Nephron (organoid): ENCODE measurements at regions not wholly inside any gene's neighbourhood (a gene's known extent, or its start where the extent isn't known, plus 50 kb on each side); places are given as distances from the start of the nearest gene placed in this dataset.
"Not testable (repeated sequence)": the region's sequence is repeated elsewhere in the genome, so short reads cannot be mapped to it uniquely, and the experiment has no call there.

Experiments
- H3K27ac Mint-ChIP-seq, 3 experiments: 2 replicates each; pipeline ENCODE4 v1.8.0; 2020; ENCODE audit warnings: mixed read lengths in 3 of 3, mild to moderate bottlenecking in 2 of 3, moderate library complexity in 1 of 3
- H3K27me3 Mint-ChIP-seq: 2 replicates; pipeline ENCODE4 v1.8.0; 2021; ENCODE audit warnings: low read depth, mild to moderate bottlenecking, moderate library complexity, mixed read lengths
- H3K36me3 Mint-ChIP-seq: 2 replicates; pipeline ENCODE4 v1.8.0; 2020; ENCODE audit warnings: low read depth, mixed read lengths
- H3K4me1 Mint-ChIP-seq: 2 replicates; pipeline ENCODE4 v1.8.0; 2020; ENCODE audit warnings: mixed read lengths
- H3K4me3 Mint-ChIP-seq, 3 experiments: 2 replicates each; pipeline ENCODE4 v1.8.0; 2020; ENCODE audit warnings: mild to moderate bottlenecking in 3 of 3, mixed read lengths in 3 of 3, moderate library complexity in 2 of 3
- H3K9me3 Mint-ChIP-seq: 2 replicates; pipeline ENCODE4 v1.8.0; 2020; ENCODE audit warnings: mixed read lengths
- TF ChIP-seq, protein P1 (sequence below), 3 experiments: fragments of 200-600 bp; sonication (generic); IDR thresholded peaks; one replicate each; pipeline ENCODE4 v1.5.0; 2021; ENCODE audit warnings: antibody characterized with exemption in 3 of 3; ENCODE audit not compliant: unreplicated experiment in 3 of 3

DNA sequence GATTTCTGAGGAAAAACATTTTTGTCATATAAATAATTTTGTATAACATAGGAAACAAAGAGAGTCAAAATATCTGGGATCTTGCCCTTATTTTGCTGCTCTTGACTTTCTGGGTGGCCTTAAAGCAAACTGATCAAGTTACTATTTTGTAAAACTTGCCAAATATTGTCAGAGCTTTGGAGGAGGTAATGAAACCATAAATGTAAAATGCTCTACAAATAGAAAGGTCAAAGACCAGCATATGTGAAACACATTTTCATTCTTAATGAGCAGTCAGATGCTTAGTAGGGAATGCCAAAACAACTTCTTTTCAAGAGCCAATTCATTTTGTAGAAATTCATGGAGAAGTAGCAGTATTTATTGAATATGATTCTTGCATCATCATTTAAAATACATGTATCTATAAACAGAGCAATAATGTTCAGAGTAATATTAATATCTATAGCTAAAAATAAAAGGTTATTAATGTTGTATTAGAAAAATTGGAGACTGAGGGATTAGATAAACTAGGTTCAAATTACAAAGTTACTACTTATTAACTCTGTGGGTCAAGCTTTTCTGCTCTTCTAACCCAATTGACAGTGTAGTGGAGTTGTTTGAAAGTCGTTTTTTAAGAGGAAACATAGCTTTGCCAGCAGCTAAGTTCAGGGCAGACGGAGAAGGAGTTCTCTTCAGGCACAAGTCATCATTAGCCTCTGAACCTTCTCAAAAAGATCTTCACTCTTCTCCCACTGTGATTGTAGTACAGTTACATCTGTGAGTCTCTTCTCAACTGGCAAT is 2053.1 kb downstream of the EFNA5 start:
- TF ChIP-seq, protein P1, sequence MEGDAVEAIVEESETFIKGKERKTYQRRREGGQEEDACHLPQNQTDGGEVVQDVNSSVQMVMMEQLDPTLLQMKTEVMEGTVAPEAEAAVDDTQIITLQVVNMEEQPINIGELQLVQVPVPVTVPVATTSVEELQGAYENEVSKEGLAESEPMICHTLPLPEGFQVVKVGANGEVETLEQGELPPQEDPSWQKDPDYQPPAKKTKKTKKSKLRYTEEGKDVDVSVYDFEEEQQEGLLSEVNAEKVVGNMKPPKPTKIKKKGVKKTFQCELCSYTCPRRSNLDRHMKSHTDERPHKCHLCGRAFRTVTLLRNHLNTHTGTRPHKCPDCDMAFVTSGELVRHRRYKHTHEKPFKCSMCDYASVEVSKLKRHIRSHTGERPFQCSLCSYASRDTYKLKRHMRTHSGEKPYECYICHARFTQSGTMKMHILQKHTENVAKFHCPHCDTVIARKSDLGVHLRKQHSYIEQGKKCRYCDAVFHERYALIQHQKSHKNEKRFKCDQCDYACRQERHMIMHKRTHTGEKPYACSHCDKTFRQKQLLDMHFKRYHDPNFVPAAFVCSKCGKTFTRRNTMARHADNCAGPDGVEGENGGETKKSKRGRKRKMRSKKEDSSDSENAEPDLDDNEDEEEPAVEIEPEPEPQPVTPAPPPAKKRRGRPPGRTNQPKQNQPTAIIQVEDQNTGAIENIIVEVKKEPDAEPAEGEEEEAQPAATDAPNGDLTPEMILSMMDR (IDR thresholded peaks at IDR 0.05; ENCODE audit: unreplicated experiment in 3 of 3): no peak
- Mint-ChIP-seq H3K27me3 (no peaks in the 10 kb centered on the region), H3K9me3 (no peaks in the 10 kb centered on the region), H3K27ac (peak overlapping the region; percentile 30 to 92 (median 34)), H3K4me3 (no peak overlapping the region), H3K4me1 (peaks cover 10% of the 10 kb centered on the region), H3K36me3 (no peaks in the 10 kb centered on the region)

DNA sequence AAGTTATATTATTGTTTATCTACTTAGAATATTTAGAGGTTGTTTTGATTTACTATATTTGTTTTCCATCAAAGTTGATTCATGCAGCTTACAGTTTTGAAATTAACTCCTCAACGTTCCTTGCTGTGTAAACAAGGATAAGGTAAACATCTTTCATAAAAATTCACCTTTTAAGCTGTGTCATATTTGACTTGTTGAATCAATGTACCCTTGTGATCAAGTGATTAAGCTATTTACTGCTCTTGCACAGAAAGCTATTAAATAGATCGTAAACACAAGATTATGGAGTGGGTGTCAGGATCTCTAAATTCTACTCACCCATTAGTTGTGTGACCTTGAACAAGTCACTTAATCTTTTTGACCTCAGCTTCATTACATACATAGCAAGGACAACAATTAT is 2054.0 kb upstream of the NUDT12 start:
- Mint-ChIP-seq H3K27me3 (no peaks in the 10 kb centered on the region), H3K4me3 (no peak overlapping the region), H3K27ac (peak overlapping the region in 1 of 3 experiments; percentile 92), H3K36me3 (no peaks in the 10 kb centered on the region), H3K9me3 (no peaks in the 10 kb centered on the region), H3K4me1 (peaks cover 10% of the 10 kb centered on the region)
- TF ChIP-seq, protein P1 (IDR thresholded peaks at IDR 0.05; ENCODE audit: unreplicated experiment in 3 of 3): no peak

DNA sequence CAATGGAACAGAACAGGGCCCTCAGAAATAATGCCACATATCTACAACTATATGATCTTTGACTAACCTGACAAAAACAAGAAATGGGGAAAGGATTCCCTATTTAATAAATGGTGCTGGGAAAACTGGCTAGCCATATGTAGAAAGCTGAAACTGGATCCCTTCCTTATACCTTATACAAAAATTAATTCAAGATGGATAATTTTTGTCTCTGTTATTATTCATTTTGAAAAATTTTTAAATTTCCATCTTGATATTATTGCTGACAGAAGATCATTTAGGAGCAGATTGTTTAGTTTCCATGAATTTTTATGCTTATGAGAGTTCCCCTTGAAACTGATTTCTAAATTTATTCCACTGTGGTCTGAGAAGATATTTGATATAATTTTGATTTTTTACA is 2039.8 kb upstream of the NUDT12 start:
- not testable (repeated sequence) for H3K4me1 Mint-ChIP-seq, H3K27ac Mint-ChIP-seq, H3K36me3 Mint-ChIP-seq, H3K27me3 Mint-ChIP-seq, H3K4me3 Mint-ChIP-seq
- peaks cover 35% of the 10 kb centered on the region for H3K9me3 Mint-ChIP-seq

DNA sequence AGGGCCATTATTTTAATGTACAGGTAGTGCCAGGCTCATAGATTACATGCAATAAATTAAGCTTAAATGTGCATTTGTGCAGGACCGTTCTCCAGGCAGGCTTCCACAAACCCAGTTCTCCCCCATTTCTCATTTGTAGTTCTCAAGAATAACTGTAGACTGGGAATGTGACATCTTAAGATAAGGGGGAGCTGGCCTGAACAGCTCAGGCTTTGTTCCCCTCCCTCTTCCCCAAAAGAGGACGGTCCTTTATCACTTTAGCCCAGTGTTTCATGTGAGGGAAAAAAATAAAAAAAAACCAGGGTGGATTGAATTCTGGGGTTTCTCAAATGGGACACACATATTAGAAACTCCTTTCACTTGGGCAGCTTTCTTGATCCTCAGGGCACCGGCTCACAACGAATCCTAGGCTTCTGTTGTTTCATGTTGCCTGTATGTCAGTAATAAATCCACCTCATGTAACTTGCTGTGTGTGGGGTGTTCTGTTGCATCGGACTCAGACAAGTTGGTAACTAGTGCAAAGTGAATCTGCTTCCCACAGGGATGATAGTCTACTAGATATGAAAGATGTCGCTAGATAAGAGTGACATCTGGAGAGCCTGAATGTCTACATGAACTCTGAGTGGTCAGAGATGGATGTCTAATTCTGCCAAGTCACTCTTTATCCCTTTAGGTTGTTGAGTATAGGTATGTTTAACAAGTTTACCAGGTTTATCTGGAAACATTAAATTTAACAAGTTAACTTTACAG is 2030.6 kb upstream of the NUDT12 start:
- TF ChIP-seq, protein P1 (IDR thresholded peaks at IDR 0.05; ENCODE audit: unreplicated experiment in 3 of 3): no peak
- Mint-ChIP-seq H3K4me3 (no peak overlapping the region), H3K36me3 (no peaks in the 10 kb centered on the region), H3K27me3 (no peaks in the 10 kb centered on the region), H3K4me1 (no peaks in the 10 kb centered on the region), H3K9me3 (no peaks in the 10 kb centered on the region), H3K27ac (no peak overlapping the region)

DNA sequence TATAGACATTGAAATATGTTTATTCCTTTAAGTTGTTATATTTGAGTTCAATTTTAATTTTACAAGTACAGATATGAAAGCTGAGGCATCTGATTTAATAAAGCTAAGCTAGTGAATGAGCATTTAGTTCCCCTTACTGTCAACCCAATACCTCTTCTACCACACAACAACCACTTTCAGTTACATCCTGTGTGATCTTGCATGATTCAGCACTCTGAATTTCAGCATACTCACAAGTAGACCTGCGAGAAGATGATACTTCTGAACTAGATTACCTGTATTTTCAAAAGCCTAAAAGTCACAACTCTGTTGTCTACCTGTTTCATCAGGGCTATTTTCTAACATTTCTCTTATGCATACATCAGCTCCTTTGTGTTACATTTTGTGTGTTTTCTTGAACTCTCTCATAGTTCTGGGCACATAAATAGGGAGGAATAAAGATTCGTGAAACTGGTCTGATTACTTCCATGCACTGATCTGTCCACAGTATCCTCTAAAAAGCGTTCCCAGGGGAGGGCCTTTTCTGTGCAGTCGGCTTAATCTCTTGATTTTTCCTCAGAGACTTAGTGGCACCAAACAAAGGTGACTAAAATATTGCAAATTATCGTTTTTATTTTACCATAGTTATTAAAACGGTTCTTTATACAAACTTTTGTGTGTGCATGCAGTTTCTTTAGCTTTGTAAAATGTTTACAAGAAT is 2025.5 kb upstream of the NUDT12 start:
- peaks cover 3% of the 10 kb centered on the region for H3K9me3 Mint-ChIP-seq
- H3K27me3 Mint-ChIP-seq: no peaks in the 10 kb centered on the region
- TF ChIP-seq, protein P1 (IDR thresholded peaks at IDR 0.05; ENCODE audit: unreplicated experiment in 3 of 3): no peak
- H3K4me1 Mint-ChIP-seq: no peaks in the 10 kb centered on the region
- no peak overlapping the region for H3K4me3 Mint-ChIP-seq
- H3K27ac Mint-ChIP-seq: no peak overlapping the region
- no peaks in the 10 kb centered on the region for H3K36me3 Mint-ChIP-seq

DNA sequence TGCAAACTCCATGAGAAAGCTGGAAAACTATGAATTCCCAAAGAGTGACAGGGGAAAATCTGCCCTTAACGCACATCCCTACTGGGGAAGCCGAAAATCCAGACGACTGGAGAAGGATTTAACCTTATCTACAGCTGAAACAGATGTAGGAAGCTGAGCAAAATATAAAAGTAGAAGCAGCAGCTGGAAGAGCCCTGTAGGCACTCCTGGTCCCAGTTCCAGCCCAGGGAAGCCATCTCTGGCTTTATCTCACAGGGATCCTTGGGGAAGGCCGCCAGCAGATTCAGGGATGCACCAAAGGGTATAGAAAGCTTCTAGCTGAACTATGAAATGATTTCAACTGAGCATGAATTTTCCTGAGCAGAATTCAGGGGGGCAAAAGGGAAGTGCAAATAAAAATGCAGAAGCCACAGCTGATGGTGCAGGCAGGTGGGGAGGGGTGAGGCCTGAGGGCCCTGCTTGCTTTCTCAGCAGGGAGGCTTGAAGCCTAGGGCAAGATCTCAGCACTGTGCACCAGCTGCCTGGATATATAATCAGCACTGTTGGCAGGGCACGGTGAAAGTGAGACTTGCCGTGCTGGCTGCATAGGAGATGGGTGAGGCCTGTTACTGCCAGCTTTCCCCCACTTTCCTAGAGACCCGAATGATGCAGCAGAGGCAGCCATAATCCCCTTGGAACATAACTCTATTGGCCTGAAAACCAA is 2019.5 kb upstream of the NUDT12 start:
- TF ChIP-seq, protein P1 (IDR thresholded peaks at IDR 0.05; ENCODE audit: unreplicated experiment in 3 of 3): no peak
- Mint-ChIP-seq H3K27ac (no peak overlapping the region), H3K36me3 (no peaks in the 10 kb centered on the region), H3K9me3 (peaks cover 11% of the 10 kb centered on the region), H3K27me3 (no peaks in the 10 kb centered on the region), H3K4me1 (no peaks in the 10 kb centered on the region), H3K4me3 (no peak overlapping the region)
